Left ventricle myocardium superior (tissue), 1 donor: ENCODE measurements at regions not wholly inside any gene's neighbourhood (a gene's known extent, or its start where the extent isn't known, plus 50 kb on each side); places are given as distances from the start of the nearest gene placed in this dataset.

Experiments
- ATAC-seq: fragments of 200-7000 bp; cut with Tn5 transposase; one replicate; pipeline ENCODE4 v1.9.1; 2020; ENCODE audit warnings: mild to moderate bottlenecking, moderate library complexity
- DNase-seq: peaks from one replicate; pipeline ENCODE4 v3.0.0-alpha.2; 2020
- intact Hi-C: fragments of 100-400 bp; cut with micrococcal nuclease; formaldehyde crosslinking; loops from one replicate; pipeline ENCODE4 v1.11.0; 2022
- donor health status: DM: no; HTN: yes; CAD: no; lungs with severe emphysema.

DNA sequence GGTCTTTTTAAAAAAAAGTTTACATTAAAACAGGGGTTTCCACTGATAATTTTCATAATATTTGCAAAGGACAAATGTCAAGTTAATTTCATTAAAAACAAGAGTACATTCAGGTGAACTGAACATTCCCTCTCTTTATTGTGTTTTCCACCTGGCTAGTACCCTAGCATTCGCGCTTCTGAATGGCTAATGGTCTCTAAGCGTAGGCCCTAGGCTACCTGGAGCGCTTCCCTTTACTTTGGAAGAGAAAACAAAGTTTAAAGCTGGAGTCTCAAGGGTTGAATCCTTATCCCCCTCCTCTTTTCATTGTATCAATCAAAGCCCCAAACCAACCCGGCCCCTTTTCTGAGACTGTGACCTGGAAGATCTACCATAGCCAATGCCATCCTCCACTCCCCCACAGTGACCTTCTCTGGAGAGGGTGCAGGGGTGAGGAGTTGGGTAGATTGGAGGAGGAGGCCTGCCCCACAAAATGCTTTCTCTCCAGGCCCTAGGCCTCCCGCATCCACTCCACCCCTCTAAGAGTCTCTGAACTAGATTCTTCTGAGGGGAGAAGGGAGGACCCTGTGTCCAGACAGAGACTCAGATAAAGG is 73.3 kb upstream of the TBCA start:
- intact Hi-C loops: no loop called here
- no peak for ATAC-seq
- no peak for DNase-seq

DNA sequence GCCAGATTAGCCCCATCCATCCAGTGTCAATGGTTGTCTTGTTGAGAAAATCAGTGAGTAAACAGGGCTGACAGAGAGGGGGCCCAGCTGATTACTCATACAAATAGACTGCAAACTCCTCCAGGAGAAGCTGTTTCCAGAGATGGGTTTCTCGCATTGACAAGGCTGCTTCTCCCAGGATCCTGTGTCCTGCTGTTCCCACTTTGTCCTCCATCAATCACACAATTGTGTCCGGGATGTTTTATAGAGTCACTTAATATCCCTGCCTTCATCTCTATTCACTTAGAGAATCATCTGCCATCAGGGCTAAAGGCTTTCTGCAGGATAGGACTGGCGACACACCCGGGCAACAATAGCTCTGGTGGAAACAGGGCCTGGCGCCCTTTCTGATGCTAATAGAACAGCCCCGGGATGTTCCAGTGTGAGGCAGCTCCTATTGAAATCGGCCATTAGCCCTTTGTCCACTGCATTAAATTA is 71.7 kb upstream of the TBCA start:
- DNase-seq (no peak), ATAC-seq (no peak)
- intact Hi-C loops: no loop called here

GRCh38 chr5:77847129-77847460 is 71.0 kb upstream of the TBCA start:
- DNase-seq (no peak), ATAC-seq (no peak)
- intact Hi-C loops: no loop called here

- intact Hi-C loops: no loop called here
- ATAC-seq (no peak), DNase-seq (no peak)
These were observed 70.4 kb upstream of the TBCA start for GRCh38 chr5:77846422-77847128.

DNA sequence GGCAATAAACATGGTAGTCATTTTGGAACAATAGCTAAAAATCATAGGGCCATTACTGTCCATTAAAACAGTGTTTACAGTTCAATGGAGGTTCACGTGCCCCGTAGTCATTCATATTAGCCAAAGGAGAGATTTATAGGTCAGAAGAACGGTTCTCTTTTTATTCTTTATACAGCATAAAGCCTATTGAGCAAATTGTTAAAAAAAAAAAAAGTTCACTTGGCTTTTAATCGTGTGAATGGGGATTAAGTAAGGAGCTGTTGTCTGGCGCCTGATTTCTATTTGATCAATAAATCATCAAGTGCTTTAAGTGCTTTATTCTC is 69.1 kb upstream of the TBCA start:
- intact Hi-C loops: no loop called here
- no peak for DNase-seq
- no peak for ATAC-seq

DNA sequence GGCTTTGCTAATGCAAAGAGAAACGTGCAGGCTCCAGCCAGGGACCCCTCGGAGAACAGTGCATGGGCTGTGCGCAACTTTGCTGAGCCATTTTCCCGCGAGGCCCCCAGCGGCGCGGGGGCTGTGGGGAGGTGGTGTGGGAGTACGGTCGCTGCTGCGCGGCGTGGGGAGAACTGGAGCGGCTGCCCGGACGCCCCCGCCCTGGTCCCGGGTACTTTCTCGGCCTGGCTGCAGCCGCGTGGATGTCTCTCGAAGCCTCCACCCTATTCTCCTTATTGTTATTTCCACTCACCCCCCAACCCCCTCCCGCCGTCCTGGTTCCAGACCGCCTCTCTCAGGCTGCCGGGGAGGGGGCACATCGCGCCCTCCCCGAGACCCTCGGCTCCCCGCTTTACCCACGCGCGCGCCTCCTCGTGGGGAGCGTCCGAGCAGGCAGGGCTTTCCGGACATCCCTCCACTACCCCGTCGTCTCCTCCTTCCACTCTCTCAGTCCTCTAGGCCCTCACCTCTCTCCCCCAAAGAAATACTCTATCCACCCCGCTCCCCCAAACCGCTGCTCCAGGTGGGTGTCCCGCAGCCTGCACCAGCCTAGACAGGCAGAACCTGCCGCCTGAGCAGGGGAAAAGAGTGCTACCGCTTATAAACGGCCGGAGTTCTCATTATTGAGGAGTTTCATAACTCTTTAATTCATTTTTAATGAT is 68.6 kb upstream of the TBCA start:
- peak; percentile 68 for ATAC-seq
- no peak for DNase-seq
- intact Hi-C loops: no loop called here

DNA sequence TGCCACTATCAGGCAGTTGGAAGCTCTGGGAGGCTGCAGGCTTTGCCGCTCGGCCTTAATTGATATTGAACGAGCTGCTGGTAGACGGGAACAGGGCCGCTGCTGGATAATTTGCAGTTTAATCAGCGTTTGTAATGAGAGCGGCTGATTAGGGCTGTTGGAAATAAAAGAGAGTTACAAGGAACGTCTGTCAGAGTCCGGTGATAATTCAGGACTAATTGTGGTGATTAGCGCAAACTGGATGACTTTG is 68.2 kb upstream of the TBCA start:
- DNase-seq (no peak), ATAC-seq (peak; percentile 68)
- intact Hi-C loops: no loop called here

DNA sequence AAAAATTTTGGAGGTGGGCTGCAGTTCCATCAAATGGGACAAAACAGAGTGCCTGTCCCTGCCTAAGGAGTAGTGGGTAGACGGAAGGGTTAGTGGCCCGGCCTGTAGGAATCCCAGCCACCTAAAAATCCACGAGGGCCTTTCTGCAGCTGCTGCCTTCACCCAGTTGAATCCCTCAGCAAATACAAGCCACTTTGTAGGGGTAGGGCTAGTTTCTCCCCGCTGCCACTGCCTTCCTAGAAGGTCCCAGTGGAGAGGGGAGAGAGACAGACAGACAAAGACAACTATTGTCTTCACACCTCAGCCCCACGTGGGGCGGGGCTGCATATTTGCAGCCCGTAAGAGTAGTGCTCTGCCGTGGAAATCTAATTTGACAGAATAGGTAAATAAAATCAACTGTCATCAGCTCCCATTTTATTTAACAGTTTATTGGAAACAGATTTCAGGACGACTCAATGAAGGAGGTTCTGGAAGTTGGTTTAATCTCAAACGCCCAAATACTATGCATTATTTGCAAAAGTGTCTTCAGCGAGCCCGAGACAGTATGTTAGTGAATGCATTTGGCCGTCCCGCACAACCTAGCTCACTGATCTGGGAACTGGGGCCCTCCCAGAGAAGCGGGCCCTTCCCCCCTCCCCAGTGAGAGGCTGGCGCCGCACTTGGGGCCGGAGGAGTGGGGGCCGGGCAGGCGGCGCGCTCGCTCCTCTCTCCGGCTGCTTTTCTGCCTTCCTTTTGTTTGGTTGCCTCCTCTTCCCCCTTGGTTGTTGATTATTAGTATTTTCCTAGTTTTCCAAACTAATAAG is 67.6 kb upstream of the TBCA start:
- intact Hi-C loops: no loop called here
- no peak for DNase-seq
- peak; percentile 87 for ATAC-seq

- DNase-seq (no peak), ATAC-seq (no peak)
- intact Hi-C loops: no loop called here
These were observed 66.1 kb upstream of the TBCA start for GRCh38 chr5:77842243-77842642.

- no peak for ATAC-seq
- no peak for DNase-seq
- intact Hi-C loops: no loop called here
These were observed 65.5 kb upstream of the TBCA start for GRCh38 chr5:77841616-77842015.

GRCh38 chr5:77840930-77841329 is 64.8 kb upstream of the TBCA start:
- DNase-seq (no peak), ATAC-seq (no peak)
- intact Hi-C loops: no loop called here

DNA sequence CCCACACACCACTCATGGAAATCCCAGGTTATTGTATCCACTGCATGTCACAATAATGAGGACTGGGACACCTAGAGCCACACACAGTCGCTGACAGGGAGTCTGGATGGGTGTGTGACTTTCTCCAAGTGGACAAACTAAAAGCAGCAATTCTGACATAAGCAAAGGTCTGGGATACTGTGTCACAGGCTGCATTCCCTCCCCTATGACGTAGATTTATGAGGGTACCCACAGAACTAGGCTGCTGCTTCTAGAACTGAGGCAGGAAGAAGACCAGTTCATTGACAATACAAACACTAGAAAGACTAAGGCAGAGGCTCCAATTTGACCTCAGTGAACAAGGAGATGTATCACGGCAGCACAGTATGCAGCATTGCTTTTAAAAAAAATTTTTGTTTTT is 63.6 kb upstream of the TBCA start:
- intact Hi-C loops: no loop called here
- DNase-seq: no peak

DNA sequence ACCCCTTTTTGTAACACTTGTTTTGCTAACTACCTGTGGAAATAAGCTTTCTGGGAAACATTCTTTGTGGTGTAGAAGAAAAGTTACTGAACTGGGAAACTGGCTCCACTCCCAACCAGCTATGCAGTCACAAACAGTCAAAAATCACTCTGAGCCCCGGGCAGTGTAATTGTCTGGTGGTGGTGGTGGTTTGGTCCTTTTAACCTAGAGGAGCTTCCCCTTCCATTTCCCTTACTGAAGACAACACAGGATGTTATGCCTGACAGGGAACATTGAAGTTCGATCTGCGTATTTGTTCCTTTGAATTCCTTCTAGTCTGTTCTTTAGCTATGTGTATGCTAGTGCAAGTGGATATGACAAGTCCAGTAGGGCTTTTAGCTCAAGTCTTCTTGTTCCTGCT is 56.8 kb upstream of the TBCA start:
- ATAC-seq (no peak), DNase-seq (no peak)
- intact Hi-C loops: no loop called here

More for the DNA sequence above, 63.6 kb upstream of the TBCA start:
- no peak for ATAC-seq

DNA sequence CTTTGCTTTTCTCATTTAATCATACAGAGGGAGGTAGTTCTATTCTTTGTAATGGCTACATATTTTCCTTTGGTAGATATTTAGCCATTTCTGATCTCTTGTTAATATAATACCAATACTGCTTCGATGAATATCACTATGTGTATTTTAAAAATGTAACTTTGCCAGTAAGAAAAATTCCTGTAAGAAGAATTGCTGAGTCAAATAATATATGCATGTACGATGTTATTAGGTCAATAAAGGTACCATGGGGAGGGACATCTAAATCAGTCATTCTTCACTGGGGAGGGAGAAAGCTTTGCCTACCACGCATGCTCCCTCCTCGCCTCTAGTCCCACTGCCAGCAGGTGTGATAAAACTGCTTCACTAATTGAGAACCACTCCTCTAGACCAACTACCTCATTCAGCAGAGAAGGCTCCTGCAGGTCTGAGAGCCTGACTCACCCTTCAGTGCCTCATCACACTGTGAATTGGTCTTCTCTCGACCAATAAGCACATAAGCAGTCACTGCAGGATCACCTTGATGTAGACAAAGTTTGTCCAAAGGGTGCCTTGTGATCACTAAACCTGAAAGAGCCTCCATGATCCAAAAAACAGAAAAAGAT is 56.1 kb upstream of the TBCA start:
- no peak for ATAC-seq
- intact Hi-C loops: no loop called here
- DNase-seq: no peak

- intact Hi-C loops: no loop called here
- ATAC-seq: no peak
- no peak for DNase-seq
These were observed 52.3 kb upstream of the TBCA start for GRCh38 chr5:77828445-77828844.
